IPS DF 19.7 (cell line): ENCODE measurements at regions not wholly inside any gene's neighbourhood (a gene's known extent, or its start where the extent isn't known, plus 50 kb on each side); places are given as distances from the start of the nearest gene placed in this dataset.
"Not testable (repeated sequence)": the region's sequence is repeated elsewhere in the genome, so short reads cannot be mapped to it uniquely, and the experiment has no call there.

Experiments
- DNase-seq: peaks from one replicate; pipeline ENCODE4 v3.0.0-alpha.2; 2013; ENCODE audit warnings: low read depth, low spot score

GRCh38 chrY:16486696-16487215 lies 1393.3 kb downstream of the CDY2B start:
- DNase-seq: no peak

GRCh38 chrY:16480031-16480430 lies 1400.0 kb downstream of the CDY2B start:
- no peak for DNase-seq

GRCh38 chrY:16474053-16474452 lies 1406.0 kb downstream of the CDY2B start:
- no peak for DNase-seq

GRCh38 chrY:16454799-16455198 lies 1425.2 kb downstream of the CDY2B start:
- DNase-seq: no peak

- DNase-seq: no peak
Measured at GRCh38 chrY:16446152-16446551, 1433.9 kb downstream of the CDY2B start.

- not testable (repeated sequence) for DNase-seq
Measured at GRCh38 chrY:16409206-16409923, 1470.7 kb downstream of the CDY2B start.

GRCh38 chrY:16379458-16379857 lies 1500.6 kb downstream of the CDY2B start:
- DNase-seq: not testable (repeated sequence)

- not testable (repeated sequence) for DNase-seq
Measured at GRCh38 chrY:16341592-16341991, 1538.4 kb downstream of the CDY2B start.

GRCh38 chrY:16330032-16330758 lies 1549.8 kb downstream of the CDY2B start:
- not testable (repeated sequence) for DNase-seq

GRCh38 chrY:16329135-16329820 lies 1550.7 kb downstream of the CDY2B start:
- DNase-seq: not testable (repeated sequence)
